DMS 273 treated with DMSO at 0.1 percent for 48 hours (cell line): ENCODE measurements at regions not wholly inside any gene's neighbourhood (a gene's known extent, or its start where the extent isn't known, plus 50 kb on each side); places are given as distances from the start of the nearest gene placed in this dataset.

Experiments
- DNase-seq: peaks from one replicate; lab custom pipeline; 2025; lab: John Stamatoyannopoulos, UW

DNA sequence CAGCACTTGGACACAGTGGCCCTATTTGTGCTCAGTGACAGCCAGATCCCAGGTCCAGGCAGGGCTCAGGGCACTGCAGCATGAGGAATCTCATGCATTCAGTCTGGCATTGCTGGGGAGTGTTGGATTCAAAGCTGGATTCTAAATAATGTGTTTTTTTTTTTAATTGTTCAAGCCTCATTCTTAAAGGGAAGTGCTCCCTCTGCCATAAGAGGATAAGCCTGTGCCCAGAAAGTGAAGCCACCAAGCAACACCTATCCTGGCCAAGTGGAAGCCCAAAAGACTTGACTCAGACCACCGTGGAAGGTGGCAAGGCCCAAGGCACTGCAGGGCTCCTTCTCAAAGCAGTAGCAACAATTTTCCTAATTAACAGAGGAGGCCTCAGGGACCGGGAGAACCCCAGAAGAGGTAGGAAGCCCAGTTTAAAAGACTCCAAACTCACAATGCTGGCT, 135.6 kb downstream of the ACTL7B start:
- DNase-seq, result no peak

DNA sequence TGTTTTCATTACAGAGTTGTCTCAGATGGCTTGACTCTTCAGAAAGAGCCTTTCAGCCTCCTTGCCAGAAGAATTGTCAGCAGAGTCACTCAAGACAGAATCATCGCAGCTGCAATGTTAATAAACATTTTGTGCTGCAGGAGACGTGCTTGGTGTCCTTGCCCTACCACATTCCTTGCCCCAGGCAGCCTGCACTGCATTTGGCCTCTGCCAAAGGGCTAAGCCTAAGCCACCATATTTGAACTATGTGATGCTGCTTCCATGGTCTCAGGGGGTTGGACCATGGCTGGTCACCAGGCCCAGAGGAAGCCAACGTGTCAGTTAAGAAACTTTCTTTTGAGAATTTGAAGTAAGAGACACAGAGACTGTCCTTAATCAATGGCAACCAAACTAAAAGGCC, 145.4 kb downstream of the ACTL7B start:
- no peak for DNase-seq

DNA sequence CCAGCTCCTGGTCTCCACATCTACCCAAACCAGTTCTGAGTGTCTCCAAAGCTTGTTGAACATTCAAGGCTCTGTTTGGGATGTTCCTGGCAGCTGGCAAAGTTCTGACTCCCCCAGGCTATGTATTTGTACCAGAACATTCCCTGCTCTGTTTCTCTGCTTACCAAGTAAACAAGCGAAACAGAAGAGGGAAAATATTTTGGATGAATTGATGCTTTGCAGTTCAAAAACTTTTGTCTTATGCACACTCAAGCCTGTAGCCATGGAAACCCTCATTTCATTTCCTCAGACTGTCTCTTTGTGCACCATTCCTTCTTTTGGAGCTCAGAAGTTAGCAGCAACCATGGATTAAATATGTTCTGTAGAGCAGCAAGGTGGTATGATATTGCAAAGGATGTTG, 145.8 kb downstream of the ACTL7B start:
- no peak for DNase-seq

DNA sequence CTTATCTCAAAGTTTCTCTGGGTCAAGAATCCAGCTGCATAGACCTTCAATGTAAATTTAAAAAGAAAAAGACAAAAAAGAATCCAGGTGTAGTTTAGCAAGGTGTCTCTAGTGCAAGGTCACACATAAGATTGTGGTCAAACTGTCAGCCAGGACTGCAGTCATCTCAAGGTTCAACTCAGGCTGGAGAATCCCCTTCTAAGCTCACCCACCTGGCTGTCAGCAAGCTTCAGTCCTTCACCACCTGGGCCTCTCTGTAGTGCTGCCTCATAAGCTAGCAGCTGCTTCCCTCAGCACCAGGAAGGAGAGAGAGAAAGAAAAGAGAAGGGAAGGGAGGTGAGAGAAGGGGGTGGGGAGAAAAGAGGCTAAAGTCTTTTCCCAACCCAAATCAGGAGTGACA, 146.7 kb downstream of the ACTL7B start:
- no peak for DNase-seq

DNA sequence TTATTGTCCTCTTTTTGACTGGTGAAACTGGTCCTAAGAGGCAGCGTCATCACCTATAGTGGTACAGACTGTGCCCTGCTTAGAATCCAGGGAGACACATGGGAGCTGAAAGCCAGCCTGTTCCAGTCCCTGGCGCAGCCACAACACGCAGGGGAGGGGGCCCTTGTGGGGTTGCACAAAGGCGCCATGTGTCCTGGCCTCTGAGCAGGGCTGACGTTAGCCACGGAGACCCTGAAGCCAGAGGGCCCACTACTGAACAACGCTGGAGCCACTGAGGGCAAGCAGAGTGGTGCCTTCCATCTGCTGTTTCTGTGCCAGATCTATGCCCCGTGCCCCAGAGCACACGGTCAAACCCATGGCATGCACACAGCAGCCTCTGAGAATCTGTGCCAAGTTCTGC, 147.3 kb downstream of the ACTL7B start:
- DNase-seq, result no peak

DNA sequence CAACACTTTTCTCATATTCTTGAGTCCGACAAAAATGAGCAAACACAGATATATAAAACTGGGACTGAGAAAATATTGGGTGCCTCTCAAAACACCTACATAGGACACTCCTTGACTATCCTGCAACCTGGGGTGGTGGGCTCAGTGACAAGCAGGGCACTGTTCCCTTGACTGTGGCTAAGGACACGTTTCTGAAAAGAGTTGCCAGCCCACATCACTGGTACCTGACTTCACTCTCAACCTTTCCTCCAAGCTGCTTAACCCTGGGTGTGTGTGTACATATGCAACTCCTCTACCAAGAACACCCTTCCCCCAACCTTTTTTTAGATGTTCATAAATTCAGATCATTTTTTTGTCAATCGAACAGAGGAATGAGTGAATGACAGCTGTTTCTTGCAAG, 148.7 kb downstream of the ACTL7B start:
- DNase-seq, result no peak

DNA sequence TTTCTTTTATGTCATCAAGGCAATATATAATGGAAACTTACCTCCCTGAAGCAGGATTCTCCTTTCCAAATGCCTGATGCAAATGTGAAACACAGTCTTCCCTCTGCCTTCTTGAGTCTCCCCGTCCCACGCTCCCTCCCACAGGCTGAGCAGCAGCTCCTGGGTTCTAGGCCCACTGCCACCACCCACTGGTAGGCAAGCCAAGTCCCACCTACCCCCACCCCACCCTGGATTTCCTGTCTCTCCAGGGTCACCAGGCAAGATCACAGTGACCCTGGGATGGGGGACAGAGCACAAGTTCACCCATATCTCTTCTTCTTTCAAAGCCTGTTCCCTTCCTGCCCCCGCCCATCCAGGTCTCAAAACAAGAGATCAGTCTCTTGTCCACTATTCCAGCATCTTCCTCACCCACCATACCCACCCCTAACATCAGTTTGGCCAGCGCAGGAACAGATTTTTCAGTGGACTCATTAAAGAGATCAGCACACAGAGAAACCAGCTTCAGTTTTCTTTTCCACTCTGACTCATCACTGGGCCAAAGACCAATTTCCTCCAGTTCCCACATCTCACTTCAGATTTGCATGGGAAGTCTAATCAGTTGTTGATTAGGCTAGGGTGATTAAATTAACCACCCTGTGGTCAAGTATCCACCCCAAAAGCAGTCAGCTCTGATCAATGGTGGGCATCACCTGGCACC, 151.5 kb downstream of the ACTL7B start:
- no peak for DNase-seq

DNA sequence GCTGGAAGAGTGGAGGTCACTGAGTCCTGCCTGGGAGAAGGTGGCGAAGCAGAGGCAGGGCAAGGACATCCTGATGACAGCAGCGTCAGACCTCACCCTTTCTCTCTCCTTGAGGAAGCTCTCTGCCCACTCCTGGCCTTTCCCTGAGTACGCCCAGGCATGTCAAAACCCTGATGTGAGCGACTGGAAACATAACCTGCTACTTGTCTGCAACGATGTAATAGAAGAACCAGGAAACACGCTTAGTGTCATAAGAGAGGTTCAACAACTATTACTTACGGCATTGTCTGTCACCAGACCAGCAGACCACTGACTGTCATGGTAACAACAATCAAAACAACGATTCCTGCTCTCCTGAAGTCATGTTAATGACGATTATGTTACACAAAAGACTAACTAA, 152.4 kb downstream of the ACTL7B start:
- no peak for DNase-seq

DNA sequence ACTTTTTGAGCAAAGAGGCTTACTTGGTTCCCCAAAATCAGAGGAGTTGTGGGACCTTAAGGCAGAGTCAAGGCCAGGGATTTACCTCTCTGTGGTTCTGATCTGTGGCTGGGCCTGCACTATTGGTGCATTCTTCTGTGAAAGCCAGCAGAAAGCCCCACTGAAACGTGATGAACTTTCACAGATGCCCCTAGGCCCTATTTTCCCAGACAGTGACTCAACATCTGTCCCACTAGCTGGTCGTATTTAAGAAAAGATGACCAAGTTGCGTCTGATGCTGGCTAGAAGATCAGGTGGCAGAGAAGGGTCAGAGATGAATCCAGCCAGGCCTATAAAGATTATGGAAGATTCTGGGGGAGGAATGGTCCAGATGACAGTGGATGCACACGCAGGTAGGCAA, 153.1 kb downstream of the ACTL7B start:
- DNase-seq, result no peak

DNA sequence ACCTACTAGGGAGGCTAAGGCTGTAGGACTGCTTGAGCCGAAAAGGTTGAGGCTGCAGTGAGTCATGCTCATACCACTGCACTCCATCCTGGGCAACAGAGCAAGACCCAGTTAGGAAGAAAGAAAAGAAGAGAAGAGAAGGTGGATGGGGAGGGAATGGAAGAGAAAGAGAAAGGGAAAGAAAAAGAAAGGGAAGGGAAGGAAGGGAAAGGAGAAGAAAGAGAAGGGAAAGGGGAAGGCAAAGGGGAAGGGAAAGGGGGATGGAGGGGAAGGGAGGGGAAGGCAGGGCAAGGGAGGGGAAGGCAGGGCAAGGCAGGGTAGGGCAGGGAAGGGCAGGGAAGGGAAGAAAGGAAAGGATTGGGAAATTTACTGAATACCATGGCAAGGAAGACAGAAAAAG, 157.0 kb downstream of the ACTL7B start:
- no peak for DNase-seq

DNA sequence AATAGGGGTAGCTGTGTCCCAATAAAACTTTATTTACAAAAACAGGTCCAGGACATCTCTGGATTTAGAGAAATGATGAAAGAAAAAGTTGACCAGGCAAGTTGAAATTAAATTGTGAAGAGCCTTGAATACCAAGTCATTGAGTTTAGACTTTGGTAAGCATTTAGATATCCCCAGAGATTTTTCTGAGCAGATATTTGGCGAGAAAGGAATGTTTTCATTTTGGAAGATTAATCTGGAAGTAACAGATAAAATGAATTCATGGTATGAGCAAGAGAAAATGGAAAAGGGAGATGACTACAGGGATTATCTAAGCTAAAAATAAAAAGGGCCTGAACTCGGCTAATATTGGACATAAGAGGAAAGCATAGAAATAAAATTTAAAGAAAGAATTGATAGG, 157.6 kb downstream of the ACTL7B start:
- DNase-seq, result no peak

DNA sequence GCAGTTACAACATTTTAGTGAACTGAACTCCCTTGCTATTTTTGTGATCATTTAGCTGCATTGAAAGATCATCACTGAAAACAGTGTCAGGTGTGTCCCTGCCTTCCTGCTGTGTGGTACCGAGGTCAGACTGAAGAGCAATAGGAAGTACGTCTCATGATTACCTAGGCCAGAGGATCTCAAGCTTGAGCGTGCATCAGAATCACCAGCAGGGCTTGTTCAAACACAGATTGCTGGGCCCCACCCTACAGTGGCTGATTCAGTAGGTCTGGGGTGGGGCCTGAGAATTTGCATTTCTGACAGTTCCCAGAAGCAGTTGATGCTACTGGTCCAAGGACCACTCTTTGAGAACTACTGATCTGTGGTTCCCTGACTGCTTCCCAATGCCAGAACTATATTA, 159.6 kb downstream of the ACTL7B start:
- no peak for DNase-seq

DNA sequence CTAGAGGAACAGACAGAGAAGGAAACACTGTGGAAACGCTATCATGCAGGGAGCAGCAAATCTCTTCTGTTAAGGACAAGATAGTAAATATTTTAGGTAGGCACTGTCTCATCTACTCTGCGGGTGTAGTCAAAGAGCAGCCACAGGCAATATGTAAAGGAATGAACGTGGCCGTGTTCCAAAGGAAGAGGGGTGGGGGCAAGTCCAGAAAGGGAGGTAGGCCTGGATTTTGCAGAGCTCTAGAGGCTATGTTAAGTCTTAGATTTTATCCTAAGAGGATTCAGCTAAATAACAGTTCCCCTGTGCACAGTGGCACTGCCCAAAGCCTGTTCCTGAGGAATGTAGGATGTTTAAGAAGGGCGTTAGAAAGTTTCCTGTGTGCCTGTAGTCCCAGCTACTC, 161.6 kb downstream of the ACTL7B start:
- DNase-seq, result no peak

DNA sequence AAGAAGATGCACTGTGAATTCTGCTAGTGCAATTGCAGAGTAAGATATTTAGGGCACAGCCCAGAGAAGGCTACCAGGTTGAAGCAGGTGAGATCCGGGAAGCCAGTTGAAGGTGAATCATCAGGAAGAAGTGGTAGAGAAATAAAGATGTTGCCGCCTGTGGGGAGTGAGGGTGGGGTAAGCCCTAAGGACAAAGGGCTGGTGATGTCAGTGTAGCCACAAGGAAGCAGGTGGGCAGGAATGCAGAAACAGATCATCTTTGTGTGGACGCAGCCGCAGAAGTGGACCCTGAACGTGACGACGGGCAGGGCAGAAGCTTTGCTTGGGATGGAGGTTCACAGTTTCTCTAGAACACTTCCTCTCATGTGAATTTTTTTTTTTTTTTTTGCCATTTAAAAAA, 164.2 kb downstream of the ACTL7B start:
- no peak for DNase-seq

DNA sequence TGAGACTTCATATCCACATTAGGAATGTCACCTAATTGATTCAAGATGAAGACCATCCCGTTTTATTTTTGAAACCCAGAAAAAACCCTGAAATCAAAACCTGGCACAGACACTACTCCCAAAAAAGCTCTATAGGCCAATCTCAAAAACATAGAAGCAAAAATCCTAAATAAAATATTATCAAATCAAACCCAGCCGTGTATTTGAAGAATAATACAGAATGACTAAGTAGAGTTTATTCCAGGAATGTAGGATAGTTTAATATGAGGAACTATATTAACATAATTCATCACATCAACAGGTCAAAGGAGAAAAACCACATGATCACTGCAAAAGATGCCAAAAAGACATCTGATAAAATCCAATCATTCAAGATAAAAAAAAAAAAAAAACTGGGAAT, 167.1 kb downstream of the ACTL7B start:
- no peak for DNase-seq

DNA sequence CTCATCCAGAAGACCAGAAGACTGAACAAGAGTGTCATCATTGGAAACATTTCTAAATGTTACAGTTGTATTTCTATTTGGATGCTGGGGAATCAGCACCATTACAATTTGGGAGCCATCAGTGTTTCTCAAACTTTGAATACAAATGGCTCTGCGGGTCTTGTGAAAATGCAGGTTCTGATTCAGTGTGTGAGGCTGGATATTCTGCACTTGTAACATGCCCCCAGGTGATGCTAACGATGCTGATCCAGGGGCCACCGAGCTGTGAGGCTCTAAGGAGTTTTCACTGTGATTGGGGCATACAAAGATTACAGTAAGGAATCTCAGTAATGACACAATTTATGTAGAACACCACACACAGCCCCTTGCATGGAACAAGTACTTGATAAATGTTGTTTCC, 167.7 kb downstream of the ACTL7B start:
- DNase-seq, result no peak

DNA sequence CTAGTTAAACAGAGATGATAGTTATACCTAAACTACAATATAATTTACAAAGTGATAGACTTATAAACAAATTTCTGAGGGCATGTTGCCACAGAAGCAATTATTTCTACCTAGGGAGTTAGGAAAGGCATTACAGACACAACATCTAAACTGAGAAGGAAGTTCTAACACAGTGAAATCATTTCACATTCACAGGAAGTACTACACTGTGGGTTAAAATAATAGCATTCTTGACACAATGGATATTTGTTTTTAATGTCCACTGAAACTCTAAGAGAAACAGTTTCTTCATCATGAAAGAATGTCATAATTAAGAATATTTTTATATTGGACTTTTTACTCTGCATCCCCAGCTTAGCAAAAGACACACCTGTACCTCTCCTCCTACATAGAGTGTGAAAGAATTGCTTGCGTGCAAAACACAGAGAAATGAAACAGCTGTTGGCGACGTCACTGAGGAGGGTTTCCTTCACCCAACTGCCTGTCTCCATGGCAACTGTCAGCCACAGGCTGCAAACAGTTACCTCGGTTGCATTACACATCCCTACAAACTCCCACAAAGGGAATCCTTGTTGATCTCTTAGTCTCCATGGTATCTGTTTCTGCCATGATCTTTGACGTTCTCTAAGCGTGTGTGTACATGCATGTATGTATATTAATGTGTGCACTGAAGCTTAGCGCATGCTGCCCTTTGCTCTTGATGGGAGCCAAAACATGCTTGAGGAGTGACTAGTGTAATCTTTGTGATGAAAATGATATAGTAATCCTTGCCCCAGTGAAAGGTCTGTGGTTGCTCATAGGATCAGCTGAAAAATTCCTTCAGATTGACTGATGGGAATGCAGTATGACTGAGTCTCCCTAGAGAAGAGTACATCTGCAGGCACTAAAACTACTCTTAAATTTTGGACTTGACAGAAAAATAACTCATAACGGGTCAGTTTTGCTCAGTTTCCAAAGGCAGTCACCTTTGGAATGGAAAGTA, 168.5 kb downstream of the ACTL7B start:
- DNase-seq, result no peak

DNA sequence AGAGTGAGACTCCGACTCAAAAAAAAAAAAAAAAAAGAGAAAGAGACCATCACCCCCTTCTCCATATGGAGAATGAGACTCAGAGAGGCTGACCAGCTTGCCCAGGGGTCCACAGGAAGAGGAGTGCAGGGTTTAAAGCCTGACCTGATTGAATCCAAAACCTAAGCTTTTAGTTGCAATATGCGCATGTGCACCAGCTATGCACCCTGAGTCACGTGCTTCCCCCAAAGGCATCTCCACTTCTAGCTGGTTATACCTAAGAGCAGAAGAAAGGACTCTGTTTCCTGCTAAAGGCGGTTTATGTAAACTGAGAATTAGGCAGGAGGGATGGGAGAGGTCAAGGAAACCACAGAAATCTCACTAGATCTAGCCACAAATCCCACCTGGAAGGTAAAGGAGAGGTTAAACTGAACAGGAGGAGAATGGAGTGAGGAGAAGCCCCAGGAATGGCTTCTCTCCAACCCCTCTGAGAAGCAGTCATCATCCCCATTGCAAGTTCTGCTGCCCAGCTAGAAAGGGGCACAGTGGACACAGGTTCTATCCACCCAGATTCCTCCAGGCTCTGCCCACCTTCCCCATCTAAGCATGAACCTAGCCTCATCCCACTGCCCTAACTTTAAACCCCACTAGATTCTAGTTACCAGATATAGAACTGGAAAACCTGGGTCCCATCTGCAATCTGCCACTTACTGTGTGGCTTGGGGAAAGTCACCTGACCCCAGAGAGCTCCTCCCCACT, 171.3 kb downstream of the ACTL7B start:
- DNase-seq, result no peak

DNA sequence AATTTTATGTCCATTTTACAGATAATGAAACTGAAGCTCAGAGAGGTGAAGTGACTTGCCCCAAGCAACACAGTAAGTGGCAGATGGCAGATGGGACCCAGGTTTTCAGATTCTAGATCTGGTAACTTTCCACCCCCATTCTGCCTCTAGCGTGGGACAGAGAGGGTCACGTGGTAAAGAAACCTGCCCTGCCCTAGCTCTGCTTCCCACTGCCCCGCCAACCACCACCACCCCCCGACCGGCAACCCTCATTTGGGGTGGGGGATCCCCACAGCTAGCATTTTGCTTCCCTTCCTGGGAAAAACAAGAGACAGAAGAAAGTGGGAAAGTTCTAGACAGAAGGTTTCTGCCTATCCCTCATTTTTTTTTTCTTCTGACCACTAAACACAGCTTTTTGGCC, 172.5 kb downstream of the ACTL7B start:
- no peak for DNase-seq

DNA sequence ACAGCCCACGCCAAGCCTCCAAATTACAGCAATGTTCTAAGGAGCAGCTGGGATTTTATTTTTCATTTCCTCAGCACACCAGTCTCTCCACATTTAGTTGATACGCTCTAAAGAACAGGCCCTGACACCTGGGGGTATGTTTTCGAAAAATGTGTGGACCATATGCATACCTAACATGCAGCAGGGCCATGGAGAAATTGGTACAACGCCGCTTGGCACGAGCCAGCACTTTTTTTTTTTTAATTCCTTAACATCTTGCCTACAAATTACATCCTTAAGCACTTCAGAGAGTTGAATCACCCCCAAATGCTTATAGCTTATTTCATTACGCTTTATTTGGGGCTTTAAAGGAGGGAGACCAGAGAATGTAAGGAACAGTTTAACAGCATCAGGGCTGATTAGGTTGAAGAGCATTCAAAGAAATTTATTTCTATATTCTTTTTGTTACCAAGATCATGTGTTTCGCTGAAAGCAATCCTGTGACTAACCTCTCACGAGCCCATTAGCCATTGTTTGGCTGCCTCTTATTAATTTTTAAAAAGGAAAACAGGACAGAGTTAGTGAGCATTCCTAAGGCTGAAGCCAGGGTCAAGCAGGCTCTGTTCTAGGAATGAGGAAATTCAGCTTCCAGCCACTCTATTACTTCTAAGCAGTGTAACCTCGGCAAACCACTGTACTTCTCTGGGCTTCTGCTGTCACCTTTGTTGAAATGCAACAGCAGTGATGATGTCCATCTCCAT, 173.8 kb downstream of the ACTL7B start:
- DNase-seq, result no peak

DNA sequence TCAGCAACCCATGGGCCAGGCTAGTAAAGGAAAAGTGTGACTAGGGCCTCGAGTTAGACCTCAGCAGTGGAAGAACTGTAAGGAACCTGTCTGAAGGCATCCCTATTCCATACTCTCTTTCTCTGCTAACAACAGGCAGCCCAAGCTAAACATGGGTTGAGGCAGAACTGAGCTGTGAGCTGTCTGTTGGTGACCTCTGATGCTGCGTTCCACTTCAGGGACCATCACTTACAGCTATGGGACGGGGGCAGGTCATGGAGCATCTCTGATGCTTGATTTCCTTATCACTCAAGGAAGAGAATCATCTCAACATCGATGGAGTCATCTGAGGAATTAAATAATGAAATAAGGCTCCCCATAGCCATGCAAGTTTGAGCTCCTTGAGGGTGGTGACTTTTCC, 174.8 kb downstream of the ACTL7B start:
- no peak for DNase-seq

DNA sequence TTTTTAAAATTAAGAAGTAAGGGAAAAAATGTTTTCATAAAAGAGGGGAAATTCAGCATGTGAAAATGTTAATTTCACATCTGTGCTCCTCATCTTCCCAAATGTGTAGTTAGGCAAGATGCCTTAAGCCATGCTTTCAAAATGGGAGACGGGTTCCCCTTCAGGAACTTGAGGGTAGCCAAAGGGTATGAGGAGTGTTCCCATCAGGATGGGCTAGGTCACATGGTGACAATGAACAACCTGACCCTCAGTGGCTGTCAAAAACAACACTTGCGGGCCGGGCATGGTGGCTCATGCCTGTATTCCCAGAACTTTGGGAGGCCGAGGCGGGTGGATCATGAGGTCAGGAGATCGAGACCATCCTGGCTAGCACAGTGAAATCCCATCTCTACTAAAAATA, 178.0 kb downstream of the ACTL7B start:
- no peak for DNase-seq
